HG02642 (cell line): ENCODE measurements at regions not wholly inside any gene's neighbourhood (a gene's known extent, or its start where the extent isn't known, plus 50 kb on each side); places are given as distances from the start of the nearest gene placed in this dataset.
"Not testable (repeated sequence)": the region's sequence is repeated elsewhere in the genome, so short reads cannot be mapped to it uniquely, and the experiment has no call there.

Experiments used
- ATAC-seq: cut with Tn5 transposase; IDR thresholded peaks from one replicate; pipeline ENCODE4 v1.9.1; 2021; ENCODE audit warnings: mild to moderate bottlenecking; ENCODE audit not compliant: unreplicated experiment, poor library complexity

GRCh38 chr7:124183649-124184048 is 150.8 kb upstream of the TMEM229A start:
- no peak for ATAC-seq

- ATAC-seq: no peak
These were observed 146.8 kb upstream of the TMEM229A start for GRCh38 chr7:124179641-124180040.

GRCh38 chr7:124177891-124178290 is 145.0 kb upstream of the TMEM229A start:
- ATAC-seq: no peak

GRCh38 chr7:124171812-124172211 is 138.9 kb upstream of the TMEM229A start:
- ATAC-seq: not testable (repeated sequence)

GRCh38 chr7:124171068-124171467 is 138.2 kb upstream of the TMEM229A start:
- ATAC-seq: no peak

- ATAC-seq: no peak
These were observed 135.7 kb upstream of the TMEM229A start for GRCh38 chr7:124168616-124169015.

- no peak for ATAC-seq
These were observed 129.8 kb upstream of the TMEM229A start for GRCh38 chr7:124162667-124163066.

- no peak for ATAC-seq
These were observed 122.7 kb upstream of the TMEM229A start for GRCh38 chr7:124155432-124156022.

GRCh38 chr7:124152859-124153692 is 120.2 kb upstream of the TMEM229A start:
- ATAC-seq: peak; percentile 54

GRCh38 chr7:124137664-124138063 is 104.8 kb upstream of the TMEM229A start:
- ATAC-seq: no peak

GRCh38 chr7:124124201-124124600 is 91.3 kb upstream of the TMEM229A start:
- ATAC-seq: no peak

- ATAC-seq: no peak
These were observed 88.0 kb upstream of the TMEM229A start for GRCh38 chr7:124120911-124121310.

GRCh38 chr7:124113045-124113444 is 80.2 kb upstream of the TMEM229A start:
- no peak for ATAC-seq

- no peak for ATAC-seq
These were observed 73.7 kb upstream of the TMEM229A start for GRCh38 chr7:124106575-124106974.

- no peak for ATAC-seq
These were observed 68.4 kb upstream of the TMEM229A start for GRCh38 chr7:124101173-124101768.

GRCh38 chr7:124100190-124100589 is 67.3 kb upstream of the TMEM229A start:
- no peak for ATAC-seq

GRCh38 chr7:124099585-124099984 is 66.7 kb upstream of the TMEM229A start:
- ATAC-seq: not testable (repeated sequence)

- no peak for ATAC-seq
These were observed 56.8 kb upstream of the TMEM229A start for GRCh38 chr7:124089621-124090020.

GRCh38 chr7:124088590-124088989 is 55.7 kb upstream of the TMEM229A start:
- ATAC-seq: no peak

- ATAC-seq: no peak
These were observed 54.0 kb upstream of the TMEM229A start for GRCh38 chr7:124086843-124087242.

GRCh38 chr7:124085179-124085578 is 52.3 kb upstream of the TMEM229A start:
- ATAC-seq: no peak
